Esophagus squamous epithelium (tissue), 4 donors: ENCODE measurements at regions not wholly inside any gene's neighbourhood (a gene's known extent, or its start where the extent isn't known, plus 50 kb on each side); places are given as distances from the start of the nearest gene placed in this dataset.

Source experiments
- CTCF ChIP-seq, 6 experiments: fragments of 450-650 bp in 4 of 6; fragments of 200-600 bp in 2 of 6; sonication (generic) in 2 of 6; IDR thresholded peaks; one replicate each; pipeline ENCODE4 v1.5.1; 2016 to 2019; ENCODE audit warnings: antibody characterized with exemption in 6 of 6, mild to moderate bottlenecking in 4 of 6, moderate library complexity in 4 of 6
- POLR2A ChIP-seq, 4 donors: fragments of 450-650 bp; IDR thresholded peaks; one replicate each; pipeline ENCODE4 v1.6.1; 2017; ENCODE audit warnings: antibody characterized with exemption in 4 of 4, mild to moderate bottlenecking in 4 of 4, moderate library complexity in 3 of 4

GRCh38 chr2:145655165-145655765 lies 1135.3 kb upstream of the ZEB2 start:
- TF ChIP-seq POLR2A (IDR thresholded peaks at IDR 0.05) (no peak), CTCF (IDR thresholded peaks at IDR 0.05) (no peak)
